Spinal cord (tissue), 9 donors: ENCODE measurements at regions not wholly inside any gene's neighbourhood (a gene's known extent, or its start where the extent isn't known, plus 50 kb on each side); places are given as distances from the start of the nearest gene placed in this dataset.
A peak's percentile ranks its signal among the peaks of the same experiment; 100 is the strongest.

Experiments used
- DNase-seq, 6 donors: peaks; one replicate each; pipeline versions ENCODE4 v3.0.0 to v3.0.0-alpha.2; 2013 to 2015; ENCODE audit warnings: low spot score in 6 of 6, low read depth in 4 of 6
- H3K27ac ChIP-seq: one replicate; pipeline ENCODE4 v1.5.1; 2013; ENCODE audit warnings: low read depth, low read length, control low read depth
- H3K27me3 ChIP-seq: one replicate; pipeline ENCODE4 v1.6.1; 2013; ENCODE audit warnings: low read length; ENCODE audit not compliant: control insufficient read depth, insufficient read depth
- H3K36me3 ChIP-seq: one replicate; pipeline ENCODE4 v1.6.1; 2013; ENCODE audit warnings: low read length; ENCODE audit not compliant: control insufficient read depth, insufficient read depth
- H3K4me1 ChIP-seq: one replicate; pipeline ENCODE4 v1.6.1; 2013; ENCODE audit warnings: low read length; ENCODE audit not compliant: control insufficient read depth, insufficient read depth
- H3K4me3 ChIP-seq: one replicate; pipeline ENCODE4 v1.5.1; 2013; ENCODE audit warnings: low read depth, low read length, control low read depth
- H3K9me3 ChIP-seq: one replicate; pipeline ENCODE4 v1.6.1; 2013; ENCODE audit warnings: low read length; ENCODE audit not compliant: control insufficient read depth, insufficient read depth
- WGBS: methylation state at CpG from one replicate; pipeline ENCODE4 v1.1.5; 2013; ENCODE audit warnings: missing lambda C conversion rate; ENCODE audit not compliant: insufficient coverage; 5-methylcytosine and 5-hydroxymethylcytosine counted together
- donor health status: healthy.

DNA sequence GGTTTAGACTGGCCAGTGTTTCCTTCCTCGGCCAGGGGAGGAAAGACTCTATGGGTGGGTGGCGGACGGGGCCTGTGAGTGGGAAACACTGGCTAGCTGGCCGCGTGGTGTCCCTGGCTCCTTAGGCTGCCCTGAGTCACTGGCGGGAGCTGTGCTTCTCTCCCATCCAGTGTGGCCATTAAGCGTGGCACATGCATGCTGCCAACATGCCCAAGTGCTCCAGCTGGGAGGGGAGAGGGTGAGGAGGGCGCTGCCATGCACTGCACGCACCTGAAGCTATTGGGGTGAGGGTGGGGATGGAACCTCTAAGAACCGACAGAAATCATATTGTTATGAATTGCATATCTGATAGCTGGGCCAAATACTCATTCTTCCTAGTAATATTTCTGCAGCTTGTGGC, 270.8 kb downstream of the CALCRL start:
- H3K27ac ChIP-seq, result no peak overlapping the region
- no peak for DNase-seq
- WGBS, result 93% methylated on average over 6 of the region's 10 CpGs
- no peak overlapping the region for H3K4me3 ChIP-seq
- H3K27me3 ChIP-seq, result no peaks in the 10 kb centered on the region
- H3K4me1 ChIP-seq, result no peaks in the 10 kb centered on the region
- no peaks in the 10 kb centered on the region for H3K9me3 ChIP-seq
- no peaks in the 10 kb centered on the region for H3K36me3 ChIP-seq

GRCh38 chr2:187174582-187174981, 273.5 kb downstream of the CALCRL start:
- Histone ChIP-seq H3K27me3 (no peaks in the 10 kb centered on the region), H3K9me3 (no peaks in the 10 kb centered on the region), H3K27ac (no peak overlapping the region), H3K4me3 (no peak overlapping the region), H3K36me3 (no peaks in the 10 kb centered on the region), H3K4me1 (no peaks in the 10 kb centered on the region)
- DNase-seq, result no peak
- WGBS, result no CpG with 5 or more reads among the region's 1 CpG

GRCh38 chr2:187171318-187171717, 276.7 kb downstream of the CALCRL start:
- Histone ChIP-seq H3K4me3 (no peak overlapping the region), H3K4me1 (no peaks in the 10 kb centered on the region), H3K9me3 (no peaks in the 10 kb centered on the region), H3K36me3 (no peaks in the 10 kb centered on the region), H3K27me3 (no peaks in the 10 kb centered on the region), H3K27ac (no peak overlapping the region)
- no peak for DNase-seq
- whole genome bisulfite sequencing, result no CpG with 5 or more reads among the region's 3 CpGs

DNA sequence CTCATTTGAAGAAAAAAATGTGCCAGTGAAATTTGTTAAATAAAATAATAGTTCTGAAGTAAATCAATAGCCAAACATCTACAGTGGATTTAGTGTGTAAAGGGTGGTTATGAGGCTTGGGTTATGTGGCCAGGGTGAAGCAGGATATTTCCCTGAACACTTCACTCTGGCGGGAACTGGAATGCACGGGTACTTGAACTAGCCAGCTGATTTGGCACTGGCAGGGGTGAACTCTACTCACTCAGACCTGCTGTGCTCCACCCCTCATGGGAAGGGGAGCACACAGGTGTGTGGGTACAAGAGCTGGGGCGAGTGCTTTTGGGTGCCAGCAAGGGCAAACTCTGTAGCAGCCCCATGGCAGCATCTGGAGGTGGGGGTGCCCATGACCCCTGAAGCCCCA, 278.2 kb downstream of the CALCRL start:
- no peaks in the 10 kb centered on the region for H3K4me1 ChIP-seq
- no peak for DNase-seq
- no peak overlapping the region for H3K4me3 ChIP-seq
- no peaks in the 10 kb centered on the region for H3K27me3 ChIP-seq
- no peaks in the 10 kb centered on the region for H3K9me3 ChIP-seq
- WGBS, result 86% methylated on average over 2 of the region's 3 CpGs
- H3K27ac ChIP-seq, result no peak overlapping the region
- H3K36me3 ChIP-seq, result no peaks in the 10 kb centered on the region

- Histone ChIP-seq H3K9me3 (no peaks in the 10 kb centered on the region), H3K27me3 (no peaks in the 10 kb centered on the region), H3K27ac (no peak overlapping the region), H3K36me3 (no peaks in the 10 kb centered on the region), H3K4me1 (no peaks in the 10 kb centered on the region), H3K4me3 (no peak overlapping the region)
- DNase-seq, result peak in 2 of 6 donors; percentile 8 to 14
- 17% methylated on average over 1 of the region's 4 CpGs for WGBS
Observed at GRCh38 chr2:187168720-187169713, 279.0 kb downstream of the CALCRL start.

GRCh38 chr2:187167491-187167890, 280.6 kb downstream of the CALCRL start:
- no CpG with 5 or more reads among the region's 4 CpGs for WGBS
- Histone ChIP-seq H3K4me1 (no peaks in the 10 kb centered on the region), H3K36me3 (no peaks in the 10 kb centered on the region), H3K27ac (no peak overlapping the region), H3K4me3 (no peak overlapping the region), H3K9me3 (no peaks in the 10 kb centered on the region), H3K27me3 (no peaks in the 10 kb centered on the region)
- DNase-seq, result no peak

GRCh38 chr2:187165936-187166610, 282.0 kb downstream of the CALCRL start:
- no peak overlapping the region for H3K27ac ChIP-seq
- H3K27me3 ChIP-seq, result no peaks in the 10 kb centered on the region
- H3K4me1 ChIP-seq, result no peaks in the 10 kb centered on the region
- no peak overlapping the region for H3K4me3 ChIP-seq
- H3K9me3 ChIP-seq, result no peaks in the 10 kb centered on the region
- H3K36me3 ChIP-seq, result no peaks in the 10 kb centered on the region
- no CpG with 5 or more reads among the region's 1 CpG for WGBS
- DNase-seq, result no peak

GRCh38 chr2:187158452-187158851, 289.6 kb downstream of the CALCRL start:
- no peaks in the 10 kb centered on the region for H3K27me3 ChIP-seq
- no peak overlapping the region for H3K27ac ChIP-seq
- H3K4me3 ChIP-seq, result no peak overlapping the region
- H3K9me3 ChIP-seq, result peaks cover 7% of the 10 kb centered on the region
- no peaks in the 10 kb centered on the region for H3K4me1 ChIP-seq
- H3K36me3 ChIP-seq, result no peaks in the 10 kb centered on the region
- no peak for DNase-seq
- WGBS, result no CpG with 5 or more reads among the region's 3 CpGs

DNA sequence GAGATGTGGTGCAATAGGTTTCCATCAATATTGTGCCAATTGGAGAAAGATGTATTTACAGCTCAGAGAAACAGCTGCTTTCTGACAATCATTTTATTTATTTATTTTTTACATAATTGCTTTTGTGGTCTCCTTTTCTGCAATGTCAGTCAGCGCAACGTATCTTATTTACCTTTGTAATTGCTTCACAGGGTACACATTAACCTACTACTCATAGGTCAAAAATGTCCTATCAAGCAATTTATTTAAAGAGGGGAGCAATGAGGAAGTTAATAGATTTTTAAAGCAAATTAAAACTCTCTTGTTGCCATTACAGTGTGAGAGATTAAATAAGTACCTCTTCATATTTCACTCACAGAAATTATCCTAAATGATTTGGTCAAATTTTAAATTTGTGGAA, 291.0 kb downstream of the CALCRL start:
- Histone ChIP-seq H3K36me3 (no peaks in the 10 kb centered on the region), H3K27me3 (no peaks in the 10 kb centered on the region), H3K4me1 (no peaks in the 10 kb centered on the region), H3K9me3 (peaks cover 7% of the 10 kb centered on the region), H3K27ac (no peak overlapping the region), H3K4me3 (no peak overlapping the region)
- no peak for DNase-seq
- no CpG with 5 or more reads among the region's 2 CpGs for WGBS
